ENCODE measurements at regions not wholly inside any gene's neighbourhood (a gene's known extent, or its start where the extent isn't known, plus 50 kb on each side); places are given as distances from the start of the nearest gene placed in this dataset.
A peak's percentile ranks its signal among the peaks of the same experiment; 100 is the strongest.

DNA sequence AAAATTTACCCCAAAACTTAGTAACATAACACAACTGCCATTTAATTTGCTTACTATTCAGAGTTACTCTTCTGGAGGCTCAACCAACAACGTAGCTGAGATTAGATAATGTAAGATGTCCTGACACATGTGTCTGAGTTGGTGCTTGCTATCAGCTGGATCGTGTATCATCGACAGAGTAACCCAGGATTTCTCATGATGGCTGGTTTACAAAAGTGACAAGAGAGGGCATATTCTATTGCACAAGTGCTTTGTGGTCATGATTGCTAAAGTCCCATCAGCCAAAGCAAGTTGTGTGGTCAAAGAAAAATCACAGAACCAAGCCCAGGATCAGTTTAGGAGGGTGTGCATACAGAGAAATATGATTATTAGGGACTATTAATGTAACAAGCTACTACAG lies 73.4 kb downstream of the CAPZA3 start:
- H3K4me1 ChIP-seq (ENCODE audit: control insufficient read depth, insufficient read depth, low read depth, low read length) = no peaks in the 10 kb centered on the region
- H3K27ac ChIP-seq (ENCODE audit: low read length, poor library complexity, severe bottlenecking) = no peak overlapping the region
- no peak overlapping the region for H3K23ac ChIP-seq (ENCODE audit: low read length in 2 of 2)
- no peak overlapping the region for H4K8ac ChIP-seq (ENCODE audit: low read length)
- no peak overlapping the region for H3K14ac ChIP-seq (ENCODE audit: low read length in 2 of 2)
- H3K4me2 ChIP-seq (ENCODE audit: low read length, poor library complexity, severe bottlenecking) = no peak overlapping the region
- H3K9me3 ChIP-seq (ENCODE audit: control insufficient read depth, low read length) = no peaks in the 10 kb centered on the region
- no peak overlapping the region for H3K4me3 ChIP-seq (ENCODE audit: insufficient read depth in 1 of 2, low read depth in 1 of 2, low read length in 2 of 2)
- H3K4ac ChIP-seq (ENCODE audit: low read depth in 1 of 2, low read length in 2 of 2) = no peak overlapping the region
- no peaks in the 10 kb centered on the region for H3K27me3 ChIP-seq (ENCODE audit: control insufficient read depth in 1 of 2, insufficient read depth in 1 of 2, low read length in 2 of 2)
- WGBS = 67% methylated on average over 3 of the region's 3 CpGs
- no peak overlapping the region for H3K9ac ChIP-seq (ENCODE audit: low read length)
- no peak overlapping the region for H3K18ac ChIP-seq (ENCODE audit: low read depth in 1 of 2, low read length in 2 of 2)
- no peaks in the 10 kb centered on the region for H3K36me3 ChIP-seq (ENCODE audit: control insufficient read depth in 1 of 2, insufficient read depth in 2 of 2, low read depth in 1 of 2, low read length in 2 of 2)
- no peak overlapping the region for H2BK120ac ChIP-seq (ENCODE audit: low read depth, low read length)
- H3K79me1 ChIP-seq (replicated peaks; ENCODE audit: low read length, poor library complexity, severe bottlenecking) = no peaks in the 10 kb centered on the region
- no peak overlapping the region for H2AFZ ChIP-seq (ENCODE audit: low read depth, low read length)
- H4K91ac ChIP-seq (ENCODE audit: low read length) = no peak overlapping the region
- no peak overlapping the region for H2BK5ac ChIP-seq (ENCODE audit: low read depth, low read length, poor library complexity, severe bottlenecking)
- H2BK12ac ChIP-seq (ENCODE audit: low read length in 2 of 2) = no peak overlapping the region
- DNase-seq = peak; percentile 85
- H2AK5ac ChIP-seq (ENCODE audit: low read length, severe bottlenecking) = no peak overlapping the region
- H2BK15ac ChIP-seq (ENCODE audit: low read depth, poor library complexity, severe bottlenecking) = no peak overlapping the region

DNA sequence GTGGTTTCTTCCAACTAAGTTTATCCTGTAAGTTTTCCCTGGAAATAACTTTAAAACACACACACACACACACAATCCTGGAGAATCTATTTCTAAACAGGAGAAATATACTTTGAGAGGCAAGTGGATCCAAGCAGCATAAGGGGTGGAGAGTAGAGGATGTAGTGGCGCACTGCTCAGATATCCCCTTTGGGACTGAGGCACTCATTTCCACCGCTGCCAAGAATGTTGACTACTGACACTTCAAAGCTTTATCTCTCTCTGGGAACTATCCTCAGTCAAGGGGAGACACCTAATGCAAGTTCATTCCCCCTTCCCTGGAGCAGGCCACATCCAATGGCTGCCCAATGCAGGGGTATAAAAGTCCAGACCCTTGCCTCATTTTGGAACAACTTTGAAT lies 75.8 kb downstream of the CAPZA3 start:
- Histone ChIP-seq H2BK15ac (ENCODE audit: low read depth, poor library complexity, severe bottlenecking) (no peak overlapping the region), H3K9me3 (ENCODE audit: control insufficient read depth, low read length) (no peaks in the 10 kb centered on the region), H3K4me2 (ENCODE audit: low read length, poor library complexity, severe bottlenecking) (no peak overlapping the region), H3K27ac (ENCODE audit: low read length, poor library complexity, severe bottlenecking) (no peak overlapping the region), H3K4ac (ENCODE audit: low read depth in 1 of 2, low read length in 2 of 2) (no peak overlapping the region), H4K8ac (ENCODE audit: low read length) (no peak overlapping the region), H3K14ac (ENCODE audit: low read length in 2 of 2) (no peak overlapping the region), H2BK120ac (ENCODE audit: low read depth, low read length) (no peak overlapping the region), H3K27me3 (ENCODE audit: control insufficient read depth in 1 of 2, insufficient read depth in 1 of 2, low read length in 2 of 2) (no peaks in the 10 kb centered on the region), H2AK5ac (ENCODE audit: low read length, severe bottlenecking) (no peak overlapping the region), H3K79me1 (replicated peaks; ENCODE audit: low read length, poor library complexity, severe bottlenecking) (no peaks in the 10 kb centered on the region), H3K9ac (ENCODE audit: low read length) (no peak overlapping the region), H3K18ac (ENCODE audit: low read depth in 1 of 2, low read length in 2 of 2) (no peak overlapping the region), H2BK5ac (ENCODE audit: low read depth, low read length, poor library complexity, severe bottlenecking) (no peak overlapping the region), H2BK12ac (ENCODE audit: low read length in 2 of 2) (peak overlapping the region in 1 of 2 experiments; percentile 80), H3K4me1 (ENCODE audit: control insufficient read depth, insufficient read depth, low read depth, low read length) (no peaks in the 10 kb centered on the region), H3K4me3 (ENCODE audit: insufficient read depth in 1 of 2, low read depth in 1 of 2, low read length in 2 of 2) (no peak overlapping the region), H4K91ac (ENCODE audit: low read length) (no peak overlapping the region), H3K36me3 (ENCODE audit: control insufficient read depth in 1 of 2, insufficient read depth in 2 of 2, low read depth in 1 of 2, low read length in 2 of 2) (no peaks in the 10 kb centered on the region), H3K23ac (ENCODE audit: low read length in 2 of 2) (no peak overlapping the region), H2AFZ (ENCODE audit: low read depth, low read length) (no peak overlapping the region)
- 92% methylated on average over 2 of the region's 2 CpGs for WGBS
- DNase-seq = peak; percentile 6

DNA sequence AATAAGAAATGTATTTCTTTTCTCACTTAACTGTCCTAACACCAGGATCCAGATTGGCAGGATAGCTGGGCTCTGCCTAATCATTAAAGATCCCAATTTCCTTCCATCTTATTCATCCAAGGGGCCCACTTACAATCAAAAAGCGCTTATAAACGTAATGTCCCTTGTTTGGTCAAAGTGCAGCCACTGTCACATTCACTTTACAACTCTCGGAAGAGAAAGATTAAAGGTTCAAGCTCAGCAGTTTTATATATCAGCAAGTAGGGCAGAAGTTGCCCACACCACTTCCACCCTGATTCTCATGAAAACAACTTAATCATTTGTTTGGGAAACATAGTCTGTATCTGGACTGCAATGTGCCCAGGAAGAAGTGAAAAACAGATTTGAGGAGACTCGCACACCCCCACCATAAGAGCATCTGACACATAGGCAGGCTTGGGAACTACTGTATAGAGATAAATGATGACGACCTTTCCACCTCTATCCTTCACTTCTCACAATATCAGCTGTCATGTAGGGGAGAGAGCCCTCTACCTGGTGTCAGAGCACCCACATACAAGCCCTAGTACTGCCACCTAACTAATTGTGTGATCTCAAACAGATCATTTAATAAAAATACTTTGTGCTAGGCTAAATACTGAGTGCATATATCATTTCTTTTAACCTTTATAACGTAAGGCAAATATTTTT lies 80.8 kb downstream of the CAPZA3 start:
- H2AK5ac ChIP-seq (ENCODE audit: low read length, severe bottlenecking) = no peak overlapping the region
- no peak overlapping the region for H3K4me3 ChIP-seq (ENCODE audit: insufficient read depth in 1 of 2, low read depth in 1 of 2, low read length in 2 of 2)
- H3K18ac ChIP-seq (ENCODE audit: low read depth in 1 of 2, low read length in 2 of 2) = no peak overlapping the region
- H3K4me2 ChIP-seq (ENCODE audit: low read length, poor library complexity, severe bottlenecking) = no peak overlapping the region
- H2BK5ac ChIP-seq (ENCODE audit: low read depth, low read length, poor library complexity, severe bottlenecking) = no peak overlapping the region
- no peak overlapping the region for H3K4ac ChIP-seq (ENCODE audit: low read depth in 1 of 2, low read length in 2 of 2)
- H3K79me1 ChIP-seq (replicated peaks; ENCODE audit: low read length, poor library complexity, severe bottlenecking) = no peaks in the 10 kb centered on the region
- no peaks in the 10 kb centered on the region for H3K27me3 ChIP-seq (ENCODE audit: control insufficient read depth in 1 of 2, insufficient read depth in 1 of 2, low read length in 2 of 2)
- no peak overlapping the region for H2BK12ac ChIP-seq (ENCODE audit: low read length in 2 of 2)
- no peak overlapping the region for H3K14ac ChIP-seq (ENCODE audit: low read length in 2 of 2)
- H3K4me1 ChIP-seq (ENCODE audit: control insufficient read depth, insufficient read depth, low read depth, low read length) = no peaks in the 10 kb centered on the region
- no peak overlapping the region for H3K27ac ChIP-seq (ENCODE audit: low read length, poor library complexity, severe bottlenecking)
- H2BK120ac ChIP-seq (ENCODE audit: low read depth, low read length) = no peak overlapping the region
- H2BK15ac ChIP-seq (ENCODE audit: low read depth, poor library complexity, severe bottlenecking) = no peak overlapping the region
- no peaks in the 10 kb centered on the region for H3K9me3 ChIP-seq (ENCODE audit: control insufficient read depth, low read length)
- WGBS = 88% methylated on average over 6 of the region's 6 CpGs
- no peak overlapping the region for H3K9ac ChIP-seq (ENCODE audit: low read length)
- no peak overlapping the region for H3K23ac ChIP-seq (ENCODE audit: low read length in 2 of 2)
- DNase-seq = no peak
- H2AFZ ChIP-seq (ENCODE audit: low read depth, low read length) = no peak overlapping the region
- no peak overlapping the region for H4K8ac ChIP-seq (ENCODE audit: low read length)
- H3K36me3 ChIP-seq (ENCODE audit: control insufficient read depth in 1 of 2, insufficient read depth in 2 of 2, low read depth in 1 of 2, low read length in 2 of 2) = no peaks in the 10 kb centered on the region
- no peak overlapping the region for H4K91ac ChIP-seq (ENCODE audit: low read length)

DNA sequence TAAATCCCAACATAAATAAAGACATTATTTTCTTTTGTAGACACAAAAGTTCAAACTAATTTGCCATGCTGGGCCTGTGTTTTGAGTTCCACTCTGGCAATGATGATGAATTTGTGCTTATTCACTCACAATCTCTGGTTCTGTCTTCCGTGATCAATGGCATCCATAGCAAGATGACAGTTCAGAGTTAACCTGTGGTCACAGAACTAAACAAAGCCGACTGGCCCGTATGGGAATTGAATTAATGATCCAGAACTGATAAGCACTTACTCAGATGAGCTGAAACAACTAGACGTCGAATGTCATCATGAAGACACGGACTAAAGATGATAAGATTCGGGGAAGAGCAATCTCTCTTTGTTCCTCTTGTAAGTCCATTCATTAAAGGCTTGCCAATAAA lies 81.6 kb downstream of the CAPZA3 start:
- no peaks in the 10 kb centered on the region for H3K79me1 ChIP-seq (replicated peaks; ENCODE audit: low read length, poor library complexity, severe bottlenecking)
- no peaks in the 10 kb centered on the region for H3K9me3 ChIP-seq (ENCODE audit: control insufficient read depth, low read length)
- no peak overlapping the region for H3K4me3 ChIP-seq (ENCODE audit: insufficient read depth in 1 of 2, low read depth in 1 of 2, low read length in 2 of 2)
- no peaks in the 10 kb centered on the region for H3K27me3 ChIP-seq (ENCODE audit: control insufficient read depth in 1 of 2, insufficient read depth in 1 of 2, low read length in 2 of 2)
- no peak for DNase-seq
- H3K4me2 ChIP-seq (ENCODE audit: low read length, poor library complexity, severe bottlenecking) = no peak overlapping the region
- H3K18ac ChIP-seq (ENCODE audit: low read depth in 1 of 2, low read length in 2 of 2) = no peak overlapping the region
- no peak overlapping the region for H2BK12ac ChIP-seq (ENCODE audit: low read length in 2 of 2)
- no peak overlapping the region for H2AK5ac ChIP-seq (ENCODE audit: low read length, severe bottlenecking)
- H3K14ac ChIP-seq (ENCODE audit: low read length in 2 of 2) = no peak overlapping the region
- no peak overlapping the region for H2BK120ac ChIP-seq (ENCODE audit: low read depth, low read length)
- WGBS = 90% methylated on average over 7 of the region's 7 CpGs
- H3K23ac ChIP-seq (ENCODE audit: low read length in 2 of 2) = no peak overlapping the region
- H2BK5ac ChIP-seq (ENCODE audit: low read depth, low read length, poor library complexity, severe bottlenecking) = no peak overlapping the region
- no peak overlapping the region for H3K9ac ChIP-seq (ENCODE audit: low read length)
- no peak overlapping the region for H2AFZ ChIP-seq (ENCODE audit: low read depth, low read length)
- no peak overlapping the region for H4K8ac ChIP-seq (ENCODE audit: low read length)
- H3K4me1 ChIP-seq (ENCODE audit: control insufficient read depth, insufficient read depth, low read depth, low read length) = no peaks in the 10 kb centered on the region
- no peak overlapping the region for H3K27ac ChIP-seq (ENCODE audit: low read length, poor library complexity, severe bottlenecking)
- no peak overlapping the region for H2BK15ac ChIP-seq (ENCODE audit: low read depth, poor library complexity, severe bottlenecking)
- no peak overlapping the region for H4K91ac ChIP-seq (ENCODE audit: low read length)
- H3K36me3 ChIP-seq (ENCODE audit: control insufficient read depth in 1 of 2, insufficient read depth in 2 of 2, low read depth in 1 of 2, low read length in 2 of 2) = no peaks in the 10 kb centered on the region
- no peak overlapping the region for H3K4ac ChIP-seq (ENCODE audit: low read depth in 1 of 2, low read length in 2 of 2)
